GM12873 (cell line): ENCODE measurements at regions not wholly inside any gene's neighbourhood (a gene's known extent, or its start where the extent isn't known, plus 50 kb on each side); places are given as distances from the start of the nearest gene placed in this dataset.

Source experiments
- TF ChIP-seq, protein P1 (sequence below): IDR thresholded peaks from 2 replicates; pipeline ENCODE4 v1.5.1; 2012; ENCODE audit warnings: low read depth, mild to moderate bottlenecking, moderate library complexity, low read length, control low read depth; ENCODE audit not compliant: insufficient read depth; ENCODE audit errors: missing control alignments

DNA sequence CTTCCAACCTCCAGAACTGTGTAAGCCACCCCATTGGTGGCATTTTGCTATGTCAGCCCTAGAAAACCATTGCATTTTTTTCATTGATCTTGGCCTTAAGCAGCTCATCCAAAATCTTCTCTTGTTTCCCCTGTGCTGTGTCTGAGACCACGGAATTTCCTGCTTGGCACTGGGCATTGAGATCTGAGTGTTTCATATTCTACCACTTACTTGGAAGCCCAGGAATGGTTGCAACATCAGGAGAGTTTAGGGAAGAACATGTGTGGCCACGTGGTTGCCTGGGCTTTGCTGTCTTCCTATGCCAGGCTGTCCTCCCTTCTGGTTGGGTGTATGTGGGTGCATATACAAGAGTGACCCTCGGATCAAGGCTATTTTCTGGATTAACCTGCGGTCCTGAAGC, 139.3 kb upstream of the PMEPA1 start:
- TF ChIP-seq, protein P1, sequence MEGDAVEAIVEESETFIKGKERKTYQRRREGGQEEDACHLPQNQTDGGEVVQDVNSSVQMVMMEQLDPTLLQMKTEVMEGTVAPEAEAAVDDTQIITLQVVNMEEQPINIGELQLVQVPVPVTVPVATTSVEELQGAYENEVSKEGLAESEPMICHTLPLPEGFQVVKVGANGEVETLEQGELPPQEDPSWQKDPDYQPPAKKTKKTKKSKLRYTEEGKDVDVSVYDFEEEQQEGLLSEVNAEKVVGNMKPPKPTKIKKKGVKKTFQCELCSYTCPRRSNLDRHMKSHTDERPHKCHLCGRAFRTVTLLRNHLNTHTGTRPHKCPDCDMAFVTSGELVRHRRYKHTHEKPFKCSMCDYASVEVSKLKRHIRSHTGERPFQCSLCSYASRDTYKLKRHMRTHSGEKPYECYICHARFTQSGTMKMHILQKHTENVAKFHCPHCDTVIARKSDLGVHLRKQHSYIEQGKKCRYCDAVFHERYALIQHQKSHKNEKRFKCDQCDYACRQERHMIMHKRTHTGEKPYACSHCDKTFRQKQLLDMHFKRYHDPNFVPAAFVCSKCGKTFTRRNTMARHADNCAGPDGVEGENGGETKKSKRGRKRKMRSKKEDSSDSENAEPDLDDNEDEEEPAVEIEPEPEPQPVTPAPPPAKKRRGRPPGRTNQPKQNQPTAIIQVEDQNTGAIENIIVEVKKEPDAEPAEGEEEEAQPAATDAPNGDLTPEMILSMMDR = no peak

DNA sequence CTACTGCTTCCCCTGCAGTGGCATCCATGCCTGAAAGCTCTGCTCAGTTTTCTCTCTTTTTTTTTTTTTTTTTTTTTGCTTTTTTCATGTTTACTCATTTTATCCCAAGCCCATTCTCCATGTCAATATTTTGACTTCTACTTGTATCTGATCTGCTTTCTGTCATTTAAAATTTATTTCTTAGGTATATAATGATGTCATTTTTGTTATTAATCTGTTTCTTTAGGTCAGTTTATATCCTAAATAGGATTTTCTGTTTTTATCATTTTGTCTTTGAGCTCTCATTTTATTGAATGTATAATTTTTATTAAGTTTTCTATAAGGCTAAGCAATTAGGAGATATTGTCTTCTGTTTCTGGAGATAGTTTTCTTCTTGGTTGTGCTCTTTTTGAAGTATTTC, 138.5 kb upstream of the PMEPA1 start:
- TF ChIP-seq, protein P1 = no peak

DNA sequence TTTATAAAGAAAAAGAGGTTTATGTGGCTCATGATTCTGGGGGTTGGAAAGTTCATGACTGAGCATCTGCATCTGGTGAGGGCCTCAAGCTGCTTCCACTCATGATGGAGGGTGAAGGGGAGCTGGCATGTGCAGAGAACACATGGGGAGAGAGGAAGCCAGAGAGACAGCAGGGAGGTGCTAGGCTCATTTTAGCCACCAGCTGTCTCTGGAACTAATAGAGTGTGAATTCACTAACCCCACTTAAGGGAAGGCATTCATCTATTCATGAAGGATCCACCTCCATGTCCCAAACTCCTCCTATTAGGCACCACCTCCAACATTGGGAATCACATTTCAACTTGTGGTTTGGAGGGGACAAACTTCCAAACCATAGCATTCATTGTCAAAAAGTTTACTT, 137.3 kb upstream of the PMEPA1 start:
- TF ChIP-seq, protein P1 = no peak

DNA sequence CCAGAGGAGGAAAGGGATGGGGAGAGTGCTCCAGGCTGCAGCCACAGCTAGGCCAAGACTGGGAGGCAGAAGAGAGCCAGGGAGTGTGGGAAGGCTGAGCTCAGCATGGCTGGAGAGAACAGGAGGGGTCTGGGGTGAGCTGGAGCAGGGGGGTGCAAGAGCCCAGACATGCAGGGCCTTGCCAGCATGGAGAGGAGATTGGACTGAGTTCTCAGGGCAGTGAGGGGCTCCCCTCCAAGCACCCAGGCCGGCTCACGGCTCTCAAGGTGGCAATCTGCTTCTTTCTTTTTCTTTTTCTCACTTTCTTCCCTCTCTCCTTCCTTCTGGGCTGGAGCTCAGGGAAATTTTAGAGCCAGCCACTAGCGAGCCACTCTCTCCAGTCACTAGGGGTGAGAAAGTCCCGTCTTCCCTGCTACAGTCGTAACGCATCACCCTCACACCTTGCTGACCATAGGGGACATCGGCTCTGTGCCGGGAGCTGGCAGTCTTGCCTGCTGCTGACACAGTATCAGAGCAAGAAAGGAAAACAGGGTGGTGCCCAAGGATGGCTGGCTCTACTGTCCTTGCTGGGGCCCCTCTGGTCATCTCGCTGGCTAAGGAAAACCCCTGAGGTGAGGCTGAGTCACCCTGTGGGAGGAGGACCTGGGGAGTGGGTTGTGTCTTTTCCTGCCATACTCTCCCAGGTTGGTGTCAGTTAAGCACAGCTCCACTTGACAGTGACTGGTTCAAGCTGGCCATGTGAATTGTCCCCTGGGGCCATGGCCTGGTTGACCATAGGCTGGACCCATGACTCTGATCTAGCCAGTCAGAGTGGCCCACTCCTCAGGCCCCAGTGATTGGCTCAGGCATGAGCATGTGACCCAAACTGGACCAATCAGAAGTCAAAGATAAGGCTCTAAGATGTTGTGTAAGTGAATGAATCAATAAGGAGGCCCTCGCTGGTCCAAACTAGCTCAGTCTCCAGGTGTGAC, 135.1 kb upstream of the PMEPA1 start:
- TF ChIP-seq, protein P1 = no peak

DNA sequence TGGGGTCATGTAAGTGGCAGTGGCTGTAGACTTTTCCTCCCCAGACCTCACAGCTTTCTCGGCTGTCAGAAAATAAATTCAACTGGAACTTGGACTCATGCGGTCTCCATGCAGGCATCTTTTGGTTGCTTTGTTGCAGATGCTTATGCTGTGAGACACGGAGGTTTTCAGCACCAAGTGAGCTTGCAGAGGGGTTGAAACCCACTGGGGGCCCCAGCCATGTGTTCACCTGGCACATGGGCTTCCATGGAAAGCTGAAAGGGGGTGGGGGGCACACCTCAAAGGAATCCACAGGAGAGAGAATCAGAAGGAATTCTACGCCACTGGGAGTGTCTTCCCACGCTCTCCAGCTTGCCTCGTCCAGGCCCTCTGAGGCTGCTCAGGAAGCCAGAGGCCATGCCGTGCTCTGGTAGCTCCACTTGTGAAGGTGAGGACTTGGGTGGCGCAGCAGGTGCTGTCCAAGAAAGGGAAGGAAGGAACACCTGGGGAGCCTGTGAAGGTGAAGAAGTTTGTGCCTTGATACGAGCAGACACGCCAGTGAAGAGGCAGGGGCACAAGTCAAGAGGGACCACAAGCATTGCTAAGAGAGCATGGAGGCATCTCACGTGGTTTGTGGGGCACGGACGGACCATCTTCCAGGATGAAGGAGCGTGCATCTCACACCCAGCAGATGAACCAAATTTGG, 134.3 kb upstream of the PMEPA1 start:
- TF ChIP-seq, protein P1 = no peak

DNA sequence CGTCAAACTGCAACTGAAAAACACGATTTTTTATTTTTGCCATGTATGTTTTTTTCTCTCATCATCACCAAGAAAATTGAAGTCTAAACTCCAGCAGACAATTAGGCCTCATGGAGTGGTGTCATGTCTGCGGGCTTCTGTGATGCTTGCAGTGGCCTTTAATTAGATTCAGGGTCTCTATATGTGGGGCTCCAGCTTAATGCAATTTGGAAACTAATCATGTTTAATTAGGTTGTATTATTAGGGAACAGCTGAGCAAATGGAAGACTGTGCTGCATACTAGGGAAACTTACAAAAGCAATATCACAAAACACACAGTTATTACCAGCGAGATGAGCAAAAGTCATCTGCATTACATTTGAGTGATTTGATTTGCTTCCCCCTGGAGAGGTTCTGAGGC, 132.9 kb upstream of the PMEPA1 start:
- TF ChIP-seq, protein P1 = no peak

DNA sequence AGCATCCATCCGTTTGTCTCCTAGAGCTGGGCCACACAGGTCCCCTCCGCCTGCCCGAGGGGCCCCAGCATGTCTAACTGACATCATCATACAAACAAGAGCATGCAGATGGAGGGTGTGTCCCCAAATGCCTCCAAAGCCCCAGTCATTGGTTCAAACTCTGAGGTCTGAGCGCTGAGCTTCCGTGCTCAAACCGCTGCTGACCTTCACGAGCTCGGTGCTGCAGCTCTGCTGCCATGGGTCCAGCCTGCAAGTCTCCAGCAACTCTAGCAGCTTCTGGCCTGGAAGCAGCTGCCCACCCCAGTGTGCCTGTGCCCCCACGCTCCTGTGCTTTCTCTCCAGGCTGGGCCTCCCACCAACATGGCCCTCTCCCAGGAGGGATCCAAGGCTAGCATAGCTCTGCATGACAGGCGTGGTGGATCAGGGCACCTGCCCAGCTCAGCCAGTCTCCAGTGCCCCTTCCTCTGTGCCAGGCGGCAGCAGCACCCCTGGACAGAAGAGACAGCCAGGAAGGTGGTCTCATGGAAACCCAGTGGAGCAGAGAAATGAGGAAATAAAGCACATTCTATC, 131.6 kb upstream of the PMEPA1 start:
- TF ChIP-seq, protein P1 = no peak
